Neural progenitor cell (in vitro differentiated cells): ENCODE measurements at regions not wholly inside any gene's neighbourhood (a gene's known extent, or its start where the extent isn't known, plus 50 kb on each side); places are given as distances from the start of the nearest gene placed in this dataset.

ENCODE experiments used
- CTCF ChIP-seq: fragments of 200-600 bp; sonication (generic); IDR thresholded peaks from 2 replicates; pipeline ENCODE4 v1.5.1; 2017; ENCODE audit warnings: antibody characterized with exemption, mild to moderate bottlenecking
- EZH2 ChIP-seq: fragments of 200-600 bp; sonication (generic); IDR thresholded peaks from 2 replicates; pipeline ENCODE4 v1.6.1; 2017; ENCODE audit warnings: antibody characterized with exemption, mild to moderate bottlenecking, moderate library complexity
- EZH2phosphoT487 ChIP-seq: fragments of 200-600 bp; sonication (generic); IDR thresholded peaks from 2 replicates; pipeline ENCODE4 v1.6.1; 2017; ENCODE audit warnings: antibody characterized with exemption

GRCh38 chr2:15787535-15788454 is 152.6 kb upstream of the MYCN start:
- no peak for TF ChIP-seq CTCF
- no peak for TF ChIP-seq EZH2
- no peak for TF ChIP-seq EZH2phosphoT487
